GM19035 (cell line): ENCODE measurements at regions not wholly inside any gene's neighbourhood (a gene's known extent, or its start where the extent isn't known, plus 50 kb on each side); places are given as distances from the start of the nearest gene placed in this dataset.

ENCODE experiments used
- ATAC-seq: cut with Tn5 transposase; IDR thresholded peaks from one replicate; pipeline ENCODE4 v1.9.1; 2021; ENCODE audit not compliant: unreplicated experiment

GRCh38 chr16:79408355-79408754, 192.2 kb downstream of the MAF start:
- ATAC-seq, result no peak

DNA sequence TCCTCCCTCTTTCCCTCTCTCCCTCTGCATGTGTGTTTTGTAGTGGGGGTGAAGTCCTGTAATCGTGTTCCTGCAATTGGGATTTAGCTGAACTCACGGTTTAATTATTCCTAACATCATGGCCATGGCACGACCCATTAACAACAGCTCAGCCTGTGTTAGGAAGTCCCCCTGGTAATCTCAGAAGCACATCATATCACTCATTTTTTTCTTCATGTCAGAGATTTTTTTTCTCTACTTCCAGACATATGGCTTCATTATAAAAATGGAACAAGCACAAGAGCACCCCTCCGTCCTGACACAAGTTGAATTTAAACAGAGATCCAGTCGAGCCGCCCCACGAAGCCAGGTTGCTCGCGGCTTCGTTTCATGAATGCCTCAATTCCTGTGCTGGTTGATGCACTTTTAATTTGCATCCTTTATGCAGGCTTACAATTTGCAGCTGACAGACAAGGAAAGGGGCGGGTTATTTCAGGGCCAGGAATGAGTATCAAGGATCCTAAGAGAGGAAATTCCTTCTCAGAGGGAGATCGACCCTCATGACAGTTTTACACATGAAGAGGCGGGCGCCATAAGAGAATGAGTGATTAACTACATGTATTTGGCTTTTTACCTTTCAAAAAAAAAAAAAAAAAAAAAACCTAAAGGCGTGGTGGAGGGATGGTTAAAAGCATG, 192.9 kb downstream of the MAF start:
- no peak for ATAC-seq

DNA sequence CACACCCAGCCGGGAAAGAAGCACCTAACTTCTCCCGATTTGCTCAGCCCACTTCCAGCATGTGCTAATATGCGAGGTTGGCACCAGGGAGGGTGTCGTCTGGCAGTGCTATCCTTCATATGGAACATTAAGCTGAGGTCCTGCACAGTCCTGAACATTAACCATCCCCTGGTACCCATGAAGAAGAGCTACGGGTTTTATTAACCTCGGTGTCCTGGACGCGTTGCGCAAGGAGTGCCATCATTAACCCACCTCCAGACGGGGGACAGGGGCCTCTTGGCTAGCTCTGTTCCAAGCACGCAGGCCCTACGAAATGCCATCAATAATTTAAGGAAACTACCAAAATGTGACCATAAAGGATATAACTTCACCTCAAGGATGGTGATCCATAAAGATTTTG, 193.5 kb downstream of the MAF start:
- no peak for ATAC-seq

DNA sequence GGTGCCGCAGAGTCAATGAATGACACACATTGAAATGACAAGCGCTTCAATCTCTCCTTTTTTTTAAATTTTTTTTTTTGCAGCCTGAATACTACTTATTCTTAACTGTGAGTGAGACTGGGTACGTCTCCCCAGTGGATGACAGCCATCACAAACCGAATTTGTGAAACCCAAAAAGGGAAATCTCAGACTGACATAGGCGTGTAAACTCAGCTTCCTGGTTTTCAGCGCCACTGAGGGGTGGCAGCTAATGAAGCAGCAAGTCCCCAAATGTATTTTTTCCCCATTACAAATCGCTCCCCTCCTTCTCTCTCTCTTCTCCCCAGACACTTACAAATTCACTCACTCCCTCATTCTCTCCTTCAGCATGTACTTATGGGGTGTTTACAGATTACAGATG, 196.0 kb downstream of the MAF start:
- ATAC-seq, result no peak

- ATAC-seq, result no peak
These were observed 197.0 kb downstream of the MAF start for GRCh38 chr16:79403534-79403933.

- ATAC-seq, result no peak
These were observed 197.6 kb downstream of the MAF start for GRCh38 chr16:79402920-79403319.

DNA sequence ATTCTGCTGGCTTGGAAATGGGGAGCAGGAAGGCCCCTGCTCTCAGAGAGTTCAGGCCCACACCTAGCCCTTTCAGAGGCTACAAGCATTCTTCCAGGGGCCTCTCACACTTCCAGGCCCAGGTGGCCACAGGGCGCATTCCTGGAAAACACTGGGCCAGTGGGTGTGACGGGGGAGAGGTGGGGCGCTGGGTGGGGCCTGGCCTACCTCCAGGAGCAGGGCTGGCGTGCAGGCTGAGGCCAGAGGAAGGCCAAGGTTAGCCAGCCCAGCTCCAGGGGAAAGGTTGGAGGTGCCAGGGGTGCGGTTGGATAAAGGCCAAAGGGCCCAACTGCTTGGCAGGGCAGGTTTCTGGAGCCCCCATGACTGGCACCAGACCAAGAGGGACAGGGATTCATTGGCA, 198.2 kb downstream of the MAF start:
- no peak for ATAC-seq

- no peak for ATAC-seq
These were observed 198.8 kb downstream of the MAF start for GRCh38 chr16:79401782-79402181.

GRCh38 chr16:79401157-79401556, 199.4 kb downstream of the MAF start:
- no peak for ATAC-seq

- no peak for ATAC-seq
These were observed 199.9 kb downstream of the MAF start for GRCh38 chr16:79400462-79401149.

DNA sequence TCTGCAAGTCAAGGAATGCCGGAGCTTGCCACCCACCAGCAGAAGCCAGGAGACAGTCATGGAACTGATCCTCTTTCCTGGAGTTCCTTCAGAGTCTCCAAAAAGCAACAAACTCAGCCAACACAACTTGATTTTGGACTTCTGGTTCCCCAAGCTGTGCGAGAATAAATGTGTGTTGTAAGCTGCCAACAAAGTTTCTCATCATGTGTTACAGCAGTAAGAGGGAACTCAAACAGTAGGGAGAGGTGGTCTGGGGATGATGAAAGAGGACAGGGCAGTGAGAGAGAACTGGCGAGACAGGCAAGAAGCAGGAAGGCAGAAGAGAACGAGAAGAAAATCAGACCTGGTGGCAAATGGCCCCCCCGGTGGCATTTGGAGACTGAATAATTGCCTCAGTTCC, 204.9 kb downstream of the MAF start:
- no peak for ATAC-seq

GRCh38 chr16:79394206-79394605, 206.3 kb downstream of the MAF start:
- no peak for ATAC-seq

DNA sequence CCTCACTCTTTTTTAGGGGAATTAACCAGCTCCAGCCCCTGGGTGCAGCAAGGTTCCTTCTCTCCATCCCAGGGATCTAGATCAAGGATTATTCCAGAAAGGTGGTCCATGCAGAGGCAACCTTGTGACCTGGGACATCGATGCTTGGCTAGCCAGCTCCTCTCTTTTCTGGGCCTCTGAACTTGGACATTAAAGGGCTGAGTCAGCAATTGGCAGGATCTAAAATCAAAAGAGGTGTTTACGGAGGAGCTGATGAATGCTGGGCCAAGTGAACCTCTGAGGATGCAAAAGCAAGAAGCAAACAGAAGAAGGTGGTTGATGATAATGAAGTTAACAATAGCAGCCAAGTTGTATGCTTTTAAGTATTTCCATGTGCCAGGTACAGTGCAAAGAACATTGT, 207.0 kb downstream of the MAF start:
- no peak for ATAC-seq

DNA sequence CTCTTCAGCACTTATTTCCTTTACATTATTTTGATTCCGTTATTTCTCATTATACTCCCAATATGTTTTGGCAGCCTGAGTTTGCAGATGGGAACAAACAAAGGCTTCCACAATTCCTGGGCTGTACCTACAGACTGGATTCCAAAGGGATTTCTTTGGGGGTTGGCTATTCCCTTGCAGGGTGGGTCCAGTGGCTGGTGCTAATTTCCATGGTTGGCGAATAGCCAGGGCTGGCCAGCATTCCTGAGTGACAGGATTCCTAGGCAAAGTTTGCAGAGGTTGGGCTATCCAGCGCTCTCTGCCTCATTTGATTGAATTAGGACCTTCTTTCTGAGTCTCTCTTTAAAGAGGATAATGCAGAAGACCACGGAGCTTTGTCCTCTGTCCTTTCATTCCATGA, 207.4 kb downstream of the MAF start:
- ATAC-seq, result no peak

DNA sequence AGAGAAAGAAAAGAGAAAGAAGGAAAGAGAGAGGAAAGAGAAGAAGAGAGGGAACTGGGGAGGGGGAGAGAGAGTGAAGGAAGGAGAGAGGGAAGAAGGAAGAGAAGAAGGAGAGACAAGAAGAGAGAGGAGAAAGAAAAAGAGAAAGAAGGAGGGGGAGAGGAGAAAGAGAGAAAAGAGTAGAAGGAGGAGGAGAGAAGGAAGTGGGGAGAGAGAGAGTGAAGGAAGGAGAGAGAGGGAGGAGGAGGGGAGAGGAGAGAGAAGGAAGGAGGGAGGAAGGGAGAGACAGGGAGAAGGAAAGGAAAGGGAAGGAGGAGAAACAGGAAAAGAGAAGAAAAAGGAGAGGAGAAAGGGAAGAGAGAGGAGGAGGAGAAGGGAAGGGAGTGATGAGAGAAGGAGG, 208.5 kb downstream of the MAF start:
- no peak for ATAC-seq

GRCh38 chr16:79391395-79391794, 209.1 kb downstream of the MAF start:
- ATAC-seq, result no peak

DNA sequence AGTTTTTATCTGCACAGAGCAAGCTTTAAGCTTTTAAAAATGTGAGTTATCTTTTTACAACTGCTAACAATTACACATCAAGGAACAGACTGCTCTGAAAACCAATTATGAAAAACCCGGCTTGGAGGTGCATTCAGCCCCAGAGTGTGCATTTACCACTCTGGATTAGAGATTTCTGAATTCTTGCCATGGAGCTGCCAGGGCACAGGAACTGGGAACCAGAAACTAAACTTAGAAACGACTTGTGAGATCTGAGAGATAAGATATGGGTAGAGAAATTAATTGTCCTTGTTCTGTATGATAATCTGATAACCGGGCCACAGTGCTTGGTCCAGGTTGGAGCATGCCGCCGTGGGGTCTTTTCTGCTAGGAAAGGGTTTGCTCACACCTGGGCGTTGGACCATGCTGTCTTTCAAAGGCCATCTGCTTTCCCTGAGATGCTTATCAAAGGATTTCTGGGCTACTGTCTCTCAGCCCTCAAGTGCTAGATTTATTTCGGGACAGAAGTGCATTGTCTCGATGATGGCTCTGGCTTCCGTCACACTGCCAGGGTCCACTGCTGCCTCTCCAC, 210.0 kb downstream of the MAF start:
- no peak for ATAC-seq

DNA sequence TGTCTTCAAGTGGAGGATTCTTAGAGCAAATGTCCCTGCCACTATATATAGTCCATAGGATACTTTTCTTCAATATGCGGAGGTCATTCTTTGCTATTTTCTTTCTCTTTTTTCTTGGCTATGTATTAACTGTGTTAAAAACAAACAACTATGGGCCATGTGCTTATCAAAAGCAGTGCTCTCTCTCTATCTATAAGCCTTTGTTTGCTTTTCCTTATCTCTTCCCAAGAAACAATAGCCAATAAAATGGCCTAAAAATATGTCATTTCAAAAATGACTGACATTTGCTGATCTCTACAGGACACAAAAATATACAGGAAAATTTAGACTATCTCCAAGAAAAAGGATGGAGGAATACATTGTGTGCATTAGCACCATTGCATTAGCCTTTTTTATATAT, 212.1 kb downstream of the MAF start:
- no peak for ATAC-seq

DNA sequence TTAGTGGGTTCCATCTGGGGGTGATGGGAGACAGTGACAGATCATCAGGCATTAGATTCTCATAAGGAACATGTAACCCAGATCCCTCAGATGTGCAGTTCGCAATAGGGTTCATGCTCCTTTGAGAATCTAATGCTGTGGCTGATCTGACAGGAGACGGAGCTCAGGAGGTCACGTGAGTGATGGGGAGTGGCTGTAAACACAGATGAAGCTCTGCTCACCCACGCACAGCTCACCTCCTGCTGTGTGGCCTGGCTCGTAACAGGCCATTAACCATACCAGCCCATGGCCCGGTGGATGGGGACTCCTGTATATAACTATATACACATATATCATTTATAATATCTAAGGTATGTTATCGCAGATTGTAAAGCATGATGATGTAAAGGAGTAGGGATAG, 214.2 kb downstream of the MAF start:
- ATAC-seq, result no peak

- no peak for ATAC-seq
These were observed 218.9 kb downstream of the MAF start for GRCh38 chr16:79381603-79382042.

GRCh38 chr16:79380995-79381602, 219.4 kb downstream of the MAF start:
- no peak for ATAC-seq

- ATAC-seq, result no peak
These were observed 221.4 kb downstream of the MAF start for GRCh38 chr16:79379095-79379494.
